Psoas muscle (tissue), 7 donors: ENCODE measurements at regions not wholly inside any gene's neighbourhood (a gene's known extent, or its start where the extent isn't known, plus 50 kb on each side); places are given as distances from the start of the nearest gene placed in this dataset.

ENCODE experiments used
- ATAC-seq, 4 donors: fragments of 200-7000 bp; cut with Tn5 transposase; one replicate each; pipeline ENCODE4 v1.9.1; 2020; ENCODE audit warnings: moderate library complexity in 3 of 4, mild to moderate bottlenecking in 2 of 4
- DNase-seq, 2 donors: peaks; one replicate each; pipeline ENCODE4 v3.0.0-alpha.2; 2020
- H3K27ac ChIP-seq: fragments of 200-600 bp; one replicate; pipeline ENCODE4 v1.8.0; 2022
- H3K27me3 ChIP-seq, 3 donors: fragments of 200-600 bp in 1 of 3; one replicate each; pipeline versions ENCODE4 v1.6.1 to v1.8.0; 2013 to 2022; ENCODE audit warnings: low read length in 2 of 3, mild to moderate bottlenecking in 2 of 3, moderate library complexity in 1 of 3; ENCODE audit not compliant: insufficient read depth in 3 of 3
- H3K36me3 ChIP-seq, 2 donors: fragments of 200-600 bp in 1 of 2; one replicate each; pipeline versions ENCODE4 v1.6.1 to v1.8.0; 2013 to 2022; ENCODE audit warnings: low read depth in 1 of 2, mild to moderate bottlenecking in 1 of 2, moderate library complexity in 1 of 2; ENCODE audit not compliant: insufficient read depth in 1 of 2
- H3K4me1 ChIP-seq: fragments of 200-600 bp; one replicate; pipeline ENCODE4 v1.8.0; 2022
- H3K4me3 ChIP-seq: fragments of 200-600 bp; one replicate; pipeline ENCODE4 v1.8.0; 2022; ENCODE audit warnings: mild to moderate bottlenecking
- H3K9me3 ChIP-seq: fragments of 200-600 bp; one replicate; pipeline ENCODE4 v1.8.0; 2022
- WGBS, 3 donors: extraction: QIAGEN DNeasy Blood & Tissue Kit; methylation state at CpG; one replicate each; pipeline versions ENCODE4 v1.1.6 to v1.1.7; 2013; 5-methylcytosine and 5-hydroxymethylcytosine counted together
- intact Hi-C, 2 donors: fragments of 100-400 bp; cut with DNase I; formaldehyde crosslinking; loops; one replicate each; pipeline versions ENCODE4 v1.11.0 to v1.14.2; 2022
- TF ChIP-seq, protein P1 (sequence below): fragments of 200-600 bp; IDR thresholded peaks from one replicate; pipeline ENCODE4 v1.8.0; 2022; ENCODE audit warnings: antibody characterized with exemption
- donor health status: healthy with polysubstance abuse.
- donor health status: DM: no; HTN: no; CAD: no; lungs with moderate emphysema.
- donor health status: Bipolar disorder and iron deficiency.
- donor health status: healthy.
- donor health status: DM: yes; HTN: yes; CAD: no.
- donor health status: DM: no; HTN: no; CAD: no.
- donor health status: DM: yes; HTN: yes; CAD: no.

DNA sequence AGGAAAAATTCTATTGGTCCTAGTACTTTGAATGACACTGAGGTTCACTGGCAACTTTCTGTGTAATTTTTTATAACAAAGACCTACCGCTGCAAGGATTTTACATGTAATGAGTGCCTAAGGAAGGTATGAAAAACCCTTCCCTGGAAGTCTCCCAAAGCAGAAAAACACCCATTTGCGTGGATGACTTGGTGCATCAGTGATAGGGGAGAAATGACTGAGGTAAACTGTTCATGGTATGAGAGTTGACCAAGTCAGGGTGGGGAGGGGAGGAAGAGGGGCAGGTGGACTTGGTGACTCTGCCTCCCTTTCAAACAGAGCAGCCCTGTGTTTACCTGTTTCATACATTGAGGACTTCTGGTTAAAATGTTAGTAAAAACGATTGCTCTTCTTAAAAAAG is 78.8 kb upstream of the IPO9 start:
- no peak overlapping the region for H3K27ac ChIP-seq
- intact Hi-C loops, result loop anchor here in 1 of 2 donors (2.0 kb wide), 1 partner anchor 53 kb away; no protein-coding TSS in a partner anchor
- no peaks in the 10 kb centered on the region for H3K9me3 ChIP-seq
- TF ChIP-seq, protein P1, sequence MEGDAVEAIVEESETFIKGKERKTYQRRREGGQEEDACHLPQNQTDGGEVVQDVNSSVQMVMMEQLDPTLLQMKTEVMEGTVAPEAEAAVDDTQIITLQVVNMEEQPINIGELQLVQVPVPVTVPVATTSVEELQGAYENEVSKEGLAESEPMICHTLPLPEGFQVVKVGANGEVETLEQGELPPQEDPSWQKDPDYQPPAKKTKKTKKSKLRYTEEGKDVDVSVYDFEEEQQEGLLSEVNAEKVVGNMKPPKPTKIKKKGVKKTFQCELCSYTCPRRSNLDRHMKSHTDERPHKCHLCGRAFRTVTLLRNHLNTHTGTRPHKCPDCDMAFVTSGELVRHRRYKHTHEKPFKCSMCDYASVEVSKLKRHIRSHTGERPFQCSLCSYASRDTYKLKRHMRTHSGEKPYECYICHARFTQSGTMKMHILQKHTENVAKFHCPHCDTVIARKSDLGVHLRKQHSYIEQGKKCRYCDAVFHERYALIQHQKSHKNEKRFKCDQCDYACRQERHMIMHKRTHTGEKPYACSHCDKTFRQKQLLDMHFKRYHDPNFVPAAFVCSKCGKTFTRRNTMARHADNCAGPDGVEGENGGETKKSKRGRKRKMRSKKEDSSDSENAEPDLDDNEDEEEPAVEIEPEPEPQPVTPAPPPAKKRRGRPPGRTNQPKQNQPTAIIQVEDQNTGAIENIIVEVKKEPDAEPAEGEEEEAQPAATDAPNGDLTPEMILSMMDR, result no peak
- H3K27me3 ChIP-seq, result peaks cover 0 to 22% (median 0%) of the 10 kb centered on the region in 3 donors
- no peaks in the 10 kb centered on the region for H3K4me1 ChIP-seq
- H3K36me3 ChIP-seq, result no peaks in the 10 kb centered on the region
- H3K4me3 ChIP-seq, result no peak overlapping the region
- 47 to 51% (median 48%) methylated on average over 3 of the region's 3 CpGs for WGBS, 3 donors
- DNase-seq (no peak), ATAC-seq (no peak)

DNA sequence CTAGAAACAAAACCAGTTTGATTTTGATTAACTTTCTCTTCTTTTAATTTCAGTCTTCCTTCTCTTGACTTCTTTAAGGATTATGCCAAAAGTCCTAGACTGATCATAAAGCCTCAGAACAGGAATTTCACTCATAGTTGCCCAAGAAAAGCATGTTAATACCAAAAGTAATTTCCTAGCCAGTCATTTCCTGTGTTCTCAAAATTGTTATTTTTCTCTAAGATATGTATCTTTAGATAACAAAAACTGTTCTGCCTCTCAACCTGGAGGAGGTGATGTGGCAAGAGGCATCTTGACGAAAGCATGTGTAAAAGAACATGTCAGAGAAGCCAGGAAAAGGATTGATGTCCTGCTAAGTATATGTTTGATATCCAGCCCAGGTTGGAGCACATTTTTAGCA is 78.0 kb upstream of the IPO9 start:
- ATAC-seq (no peak), DNase-seq (no peak)
- TF ChIP-seq, protein P1, result no peak
- Histone ChIP-seq H3K27ac (no peak overlapping the region), H3K36me3 (no peaks in the 10 kb centered on the region), H3K27me3 (peaks cover 0 to 22% (median 0%) of the 10 kb centered on the region in 3 donors), H3K4me1 (no peaks in the 10 kb centered on the region), H3K4me3 (no peak overlapping the region), H3K9me3 (no peaks in the 10 kb centered on the region)
- intact Hi-C loops, result loop anchor here in 1 of 2 donors (2.0 kb wide), 1 partner anchor 52 kb away; no protein-coding TSS in a partner anchor
- WGBS, 3 donors, result 63 to 82% (median 80%) methylated on average over 1 of the region's 1 CpG

DNA sequence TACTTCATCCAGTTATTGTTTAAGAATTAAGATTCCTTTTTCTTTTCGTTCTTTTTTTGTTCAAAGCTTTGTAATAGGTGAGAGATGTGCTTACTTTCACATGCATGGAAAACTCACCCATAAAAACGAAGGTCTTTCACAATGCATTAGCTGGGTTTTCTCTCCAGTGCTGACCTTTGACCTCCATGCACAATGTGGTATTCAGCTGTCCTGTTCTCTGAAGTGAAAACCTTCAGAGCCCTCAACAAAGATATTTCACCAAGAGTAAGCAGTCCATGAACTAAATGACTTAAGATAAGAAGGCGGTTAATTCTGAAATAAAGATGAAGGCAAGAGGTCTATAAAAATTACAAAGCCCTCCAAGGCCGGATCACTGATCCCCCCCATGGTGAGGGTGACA is 77.1 kb upstream of the IPO9 start:
- intact Hi-C loops, result loop anchor here in 1 of 2 donors (2.0 kb wide), 1 partner anchor 51 kb away; no protein-coding TSS in a partner anchor
- Histone ChIP-seq H3K36me3 (no peaks in the 10 kb centered on the region), H3K4me3 (no peak overlapping the region), H3K4me1 (no peaks in the 10 kb centered on the region), H3K9me3 (no peaks in the 10 kb centered on the region), H3K27ac (no peak overlapping the region), H3K27me3 (peaks cover 0 to 16% (median 0%) of the 10 kb centered on the region in 3 donors)
- DNase-seq, result no peak
- 69 to 73% (median 71%) methylated on average over 4 of the region's 4 CpGs for WGBS, 3 donors
- TF ChIP-seq, protein P1, result no peak
- no peak for ATAC-seq

DNA sequence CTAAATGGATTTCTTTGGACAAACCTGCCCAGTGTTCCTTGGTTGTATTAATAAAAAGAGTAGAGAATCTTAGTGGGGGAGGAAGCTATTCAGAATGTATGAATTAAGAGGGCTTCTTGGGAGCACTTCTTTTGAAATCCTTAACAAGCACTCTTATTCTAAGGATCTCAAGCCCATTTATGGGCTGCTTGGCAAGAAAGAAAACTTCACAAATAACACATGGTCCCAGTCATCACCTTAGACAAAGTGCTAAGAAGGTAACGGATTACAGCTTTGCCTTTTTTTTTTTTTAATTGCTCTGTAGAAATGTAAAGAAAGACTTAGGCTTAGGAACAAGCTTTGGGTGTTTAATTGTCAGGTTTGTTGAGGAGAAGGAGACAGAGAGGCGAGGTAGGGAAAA is 76.6 kb upstream of the IPO9 start:
- intact Hi-C loops, result no loop called here
- ATAC-seq (no peak), DNase-seq (no peak)
- H3K4me3 ChIP-seq, result no peak overlapping the region
- no peaks in the 10 kb centered on the region for H3K36me3 ChIP-seq
- TF ChIP-seq, protein P1, result no peak
- 83 to 96% (median 93%) methylated on average over 2 of the region's 2 CpGs for WGBS, 3 donors
- H3K27ac ChIP-seq, result no peak overlapping the region
- H3K9me3 ChIP-seq, result no peaks in the 10 kb centered on the region
- H3K4me1 ChIP-seq, result no peaks in the 10 kb centered on the region
- peaks cover 0 to 16% (median 0%) of the 10 kb centered on the region in 3 donors for H3K27me3 ChIP-seq

DNA sequence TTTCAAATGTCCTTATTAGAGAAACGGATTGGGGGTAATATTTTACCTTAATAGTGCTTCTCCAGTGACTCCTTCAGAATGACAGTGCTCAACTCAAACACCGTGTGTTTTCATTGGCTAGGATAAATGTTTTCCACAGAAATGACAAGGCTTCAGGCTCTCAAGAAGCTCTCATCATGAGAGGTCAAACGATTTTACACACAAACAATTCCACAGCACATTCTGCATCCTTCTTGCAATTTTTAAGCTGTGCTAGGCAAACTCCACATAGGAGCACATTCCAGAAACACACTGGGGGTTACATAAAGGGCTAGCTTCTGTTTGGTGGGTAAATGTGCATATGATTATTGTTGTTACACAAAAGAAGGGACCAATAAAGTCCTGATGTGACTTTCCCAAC is 75.5 kb upstream of the IPO9 start:
- WGBS, 3 donors, result 45 to 48% (median 47%) methylated on average over 3 of the region's 3 CpGs
- peaks cover 0 to 16% (median 0%) of the 10 kb centered on the region in 3 donors for H3K27me3 ChIP-seq
- no peaks in the 10 kb centered on the region for H3K4me1 ChIP-seq
- no peak overlapping the region for H3K4me3 ChIP-seq
- no peak overlapping the region for H3K27ac ChIP-seq
- no peak for DNase-seq
- no peaks in the 10 kb centered on the region for H3K36me3 ChIP-seq
- intact Hi-C loops, result no loop called here
- H3K9me3 ChIP-seq, result no peaks in the 10 kb centered on the region
- TF ChIP-seq, protein P1, result no peak
- no peak for ATAC-seq
